ENCODE measurements at regions not wholly inside any gene's neighbourhood (a gene's known extent, or its start where the extent isn't known, plus 50 kb on each side); places are given as distances from the start of the nearest gene placed in this dataset.

GRCh38 chr17:31702041-31702440 is 157.0 kb downstream of the COPRS start:
- Histone ChIP-seq H2BK5ac (ENCODE audit: low read length) (no peak overlapping the region), H3K79me1 (ENCODE audit: low read length) (no peaks in the 10 kb centered on the region), H2BK120ac (ENCODE audit: low read depth, low read length) (no peak overlapping the region), H3K4me2 (ENCODE audit: low read length) (no peak overlapping the region), H4K8ac (ENCODE audit: low read depth, low read length) (no peak overlapping the region), H3K56ac (ENCODE audit: low read length) (no peak overlapping the region), H3K23ac (ENCODE audit: low read length) (no peak overlapping the region), H3K27ac (ENCODE audit: low read depth, low read length) (no peak overlapping the region), H3K4ac (ENCODE audit: low read depth, low read length) (no peak overlapping the region), H3K9ac (ENCODE audit: low read length) (no peak overlapping the region), H3K4me1 (ENCODE audit: control insufficient read depth, low read depth, low read length) (no peaks in the 10 kb centered on the region), H3K27me3 (ENCODE audit: insufficient read depth, low read length, poor library complexity) (no peaks in the 10 kb centered on the region), H3K36me3 (ENCODE audit: control insufficient read depth, insufficient read depth, low read length) (no peaks in the 10 kb centered on the region), H3K18ac (ENCODE audit: low read length) (no peak overlapping the region), H3K79me2 (ENCODE audit: control insufficient read depth, insufficient read depth, low read length) (no peaks in the 10 kb centered on the region), H4K5ac (ENCODE audit: low read length) (no peak overlapping the region), H3K4me3 (ENCODE audit: low read length) (no peak overlapping the region), H2AK5ac (ENCODE audit: low read length) (no peak overlapping the region), H2BK15ac (replicated peaks; ENCODE audit: low read depth) (no peak overlapping the region)
- no peak for DNase-seq
- WGBS (ENCODE audit: extremely low coverage, insufficient coverage, low lambda C conversion rate), result no CpG with 5 or more reads among the region's 3 CpGs

GRCh38 chr17:31700973-31701372 is 158.1 kb downstream of the COPRS start:
- no peak overlapping the region for H2BK15ac ChIP-seq (replicated peaks; ENCODE audit: low read depth)
- H3K9ac ChIP-seq (ENCODE audit: low read length), result no peak overlapping the region
- no peak overlapping the region for H3K4me3 ChIP-seq (ENCODE audit: low read length)
- no peak overlapping the region for H3K4ac ChIP-seq (ENCODE audit: low read depth, low read length)
- H3K18ac ChIP-seq (ENCODE audit: low read length), result no peak overlapping the region
- no peak overlapping the region for H4K8ac ChIP-seq (ENCODE audit: low read depth, low read length)
- H3K23ac ChIP-seq (ENCODE audit: low read length), result no peak overlapping the region
- no peaks in the 10 kb centered on the region for H3K36me3 ChIP-seq (ENCODE audit: control insufficient read depth, insufficient read depth, low read length)
- H3K79me2 ChIP-seq (ENCODE audit: control insufficient read depth, insufficient read depth, low read length), result no peaks in the 10 kb centered on the region
- no peak overlapping the region for H3K27ac ChIP-seq (ENCODE audit: low read depth, low read length)
- DNase-seq, result no peak
- H2AK5ac ChIP-seq (ENCODE audit: low read length), result no peak overlapping the region
- no peak overlapping the region for H2BK120ac ChIP-seq (ENCODE audit: low read depth, low read length)
- no peak overlapping the region for H2BK5ac ChIP-seq (ENCODE audit: low read length)
- H4K5ac ChIP-seq (ENCODE audit: low read length), result no peak overlapping the region
- no peaks in the 10 kb centered on the region for H3K4me1 ChIP-seq (ENCODE audit: control insufficient read depth, low read depth, low read length)
- H3K27me3 ChIP-seq (ENCODE audit: insufficient read depth, low read length, poor library complexity), result no peaks in the 10 kb centered on the region
- no peak overlapping the region for H3K4me2 ChIP-seq (ENCODE audit: low read length)
- no CpG with 5 or more reads among the region's 1 CpG for WGBS (ENCODE audit: extremely low coverage, insufficient coverage, low lambda C conversion rate)
- no peaks in the 10 kb centered on the region for H3K79me1 ChIP-seq (ENCODE audit: low read length)
- H3K56ac ChIP-seq (ENCODE audit: low read length), result no peak overlapping the region

- Histone ChIP-seq H3K79me1 (ENCODE audit: low read length) (no peaks in the 10 kb centered on the region), H2BK15ac (replicated peaks; ENCODE audit: low read depth) (no peak overlapping the region)
- WGBS (ENCODE audit: extremely low coverage, insufficient coverage, low lambda C conversion rate), result no CpG with 5 or more reads among the region's 4 CpGs
Measured at GRCh38 chr17:31699886-31700285, 159.2 kb downstream of the COPRS start.

GRCh38 chr17:31699281-31699680 is 159.8 kb downstream of the COPRS start:
- no peak overlapping the region for H3K23ac ChIP-seq (ENCODE audit: low read length)
- H3K27me3 ChIP-seq (ENCODE audit: insufficient read depth, low read length, poor library complexity), result no peaks in the 10 kb centered on the region

More at GRCh38 chr17:31699886-31700285, 159.2 kb downstream of the COPRS start:
- Histone ChIP-seq H2AK5ac (ENCODE audit: low read length) (no peak overlapping the region), H3K4me1 (ENCODE audit: control insufficient read depth, low read depth, low read length) (no peaks in the 10 kb centered on the region), H3K9ac (ENCODE audit: low read length) (no peak overlapping the region), H3K23ac (ENCODE audit: low read length) (no peak overlapping the region), H3K27ac (ENCODE audit: low read depth, low read length) (no peak overlapping the region), H3K4me3 (ENCODE audit: low read length) (no peak overlapping the region), H3K18ac (ENCODE audit: low read length) (no peak overlapping the region), H4K5ac (ENCODE audit: low read length) (no peak overlapping the region), H3K27me3 (ENCODE audit: insufficient read depth, low read length, poor library complexity) (no peaks in the 10 kb centered on the region), H3K36me3 (ENCODE audit: control insufficient read depth, insufficient read depth, low read length) (no peaks in the 10 kb centered on the region), H3K56ac (ENCODE audit: low read length) (no peak overlapping the region), H2BK120ac (ENCODE audit: low read depth, low read length) (no peak overlapping the region), H4K8ac (ENCODE audit: low read depth, low read length) (no peak overlapping the region), H3K4me2 (ENCODE audit: low read length) (no peak overlapping the region), H2BK5ac (ENCODE audit: low read length) (no peak overlapping the region), H3K79me2 (ENCODE audit: control insufficient read depth, insufficient read depth, low read length) (no peaks in the 10 kb centered on the region), H3K4ac (ENCODE audit: low read depth, low read length) (no peak overlapping the region)
- no peak for DNase-seq

GRCh38 chr17:31698751-31699150 is 160.3 kb downstream of the COPRS start:
- no CpG with 5 or more reads among the region's 7 CpGs for WGBS (ENCODE audit: extremely low coverage, insufficient coverage, low lambda C conversion rate)
- no peak for DNase-seq

More at GRCh38 chr17:31699281-31699680, 159.8 kb downstream of the COPRS start:
- no peak for DNase-seq
- H4K5ac ChIP-seq (ENCODE audit: low read length), result no peak overlapping the region
- H3K18ac ChIP-seq (ENCODE audit: low read length), result no peak overlapping the region
- no peak overlapping the region for H3K56ac ChIP-seq (ENCODE audit: low read length)
- no peak overlapping the region for H3K4me3 ChIP-seq (ENCODE audit: low read length)
- no peak overlapping the region for H2BK15ac ChIP-seq (replicated peaks; ENCODE audit: low read depth)
- H3K36me3 ChIP-seq (ENCODE audit: control insufficient read depth, insufficient read depth, low read length), result no peaks in the 10 kb centered on the region
- no peak overlapping the region for H2BK120ac ChIP-seq (ENCODE audit: low read depth, low read length)
- no peaks in the 10 kb centered on the region for H3K79me1 ChIP-seq (ENCODE audit: low read length)
- H4K8ac ChIP-seq (ENCODE audit: low read depth, low read length), result no peak overlapping the region
- H3K4ac ChIP-seq (ENCODE audit: low read depth, low read length), result no peak overlapping the region
- no peak overlapping the region for H2AK5ac ChIP-seq (ENCODE audit: low read length)
- H3K9ac ChIP-seq (ENCODE audit: low read length), result no peak overlapping the region
- no peak overlapping the region for H2BK5ac ChIP-seq (ENCODE audit: low read length)
- H3K4me1 ChIP-seq (ENCODE audit: control insufficient read depth, low read depth, low read length), result no peaks in the 10 kb centered on the region
- H3K27ac ChIP-seq (ENCODE audit: low read depth, low read length), result no peak overlapping the region
- WGBS (ENCODE audit: extremely low coverage, insufficient coverage, low lambda C conversion rate), result no CpG with 5 or more reads among the region's 3 CpGs
- H3K4me2 ChIP-seq (ENCODE audit: low read length), result no peak overlapping the region
- no peaks in the 10 kb centered on the region for H3K79me2 ChIP-seq (ENCODE audit: control insufficient read depth, insufficient read depth, low read length)

GRCh38 chr17:31697838-31698237 is 161.2 kb downstream of the COPRS start:
- H3K4me3 ChIP-seq (ENCODE audit: low read length), result no peak overlapping the region
- H3K4me2 ChIP-seq (ENCODE audit: low read length), result no peak overlapping the region
- no peak overlapping the region for H3K4ac ChIP-seq (ENCODE audit: low read depth, low read length)
- H3K79me2 ChIP-seq (ENCODE audit: control insufficient read depth, insufficient read depth, low read length), result no peaks in the 10 kb centered on the region
- H3K27me3 ChIP-seq (ENCODE audit: insufficient read depth, low read length, poor library complexity), result no peaks in the 10 kb centered on the region
- H2BK15ac ChIP-seq (replicated peaks; ENCODE audit: low read depth), result no peak overlapping the region
- no peak overlapping the region for H2BK120ac ChIP-seq (ENCODE audit: low read depth, low read length)
- H3K36me3 ChIP-seq (ENCODE audit: control insufficient read depth, insufficient read depth, low read length), result no peaks in the 10 kb centered on the region
- H3K9ac ChIP-seq (ENCODE audit: low read length), result no peak overlapping the region
- H3K4me1 ChIP-seq (ENCODE audit: control insufficient read depth, low read depth, low read length), result no peaks in the 10 kb centered on the region
- H3K79me1 ChIP-seq (ENCODE audit: low read length), result no peaks in the 10 kb centered on the region
- no peak overlapping the region for H4K5ac ChIP-seq (ENCODE audit: low read length)
- no peak overlapping the region for H2BK5ac ChIP-seq (ENCODE audit: low read length)
- no peak overlapping the region for H2AK5ac ChIP-seq (ENCODE audit: low read length)
- no peak overlapping the region for H3K23ac ChIP-seq (ENCODE audit: low read length)
- H3K27ac ChIP-seq (ENCODE audit: low read depth, low read length), result no peak overlapping the region
- no peak overlapping the region for H3K18ac ChIP-seq (ENCODE audit: low read length)
- peak; percentile 67 for DNase-seq
- no CpG with 5 or more reads among the region's 9 CpGs for WGBS (ENCODE audit: extremely low coverage, insufficient coverage, low lambda C conversion rate)
- H4K8ac ChIP-seq (ENCODE audit: low read depth, low read length), result no peak overlapping the region
- no peak overlapping the region for H3K56ac ChIP-seq (ENCODE audit: low read length)

More at GRCh38 chr17:31698751-31699150, 160.3 kb downstream of the COPRS start:
- Histone ChIP-seq H3K18ac (ENCODE audit: low read length) (no peak overlapping the region), H3K27me3 (ENCODE audit: insufficient read depth, low read length, poor library complexity) (no peaks in the 10 kb centered on the region), H2BK120ac (ENCODE audit: low read depth, low read length) (no peak overlapping the region), H3K4me1 (ENCODE audit: control insufficient read depth, low read depth, low read length) (no peaks in the 10 kb centered on the region), H3K36me3 (ENCODE audit: control insufficient read depth, insufficient read depth, low read length) (no peaks in the 10 kb centered on the region), H3K4me3 (ENCODE audit: low read length) (no peak overlapping the region), H3K4ac (ENCODE audit: low read depth, low read length) (no peak overlapping the region), H3K23ac (ENCODE audit: low read length) (no peak overlapping the region), H3K79me1 (ENCODE audit: low read length) (no peaks in the 10 kb centered on the region), H3K9ac (ENCODE audit: low read length) (no peak overlapping the region), H3K79me2 (ENCODE audit: control insufficient read depth, insufficient read depth, low read length) (no peaks in the 10 kb centered on the region), H2AK5ac (ENCODE audit: low read length) (no peak overlapping the region), H4K5ac (ENCODE audit: low read length) (no peak overlapping the region), H3K56ac (ENCODE audit: low read length) (no peak overlapping the region), H2BK5ac (ENCODE audit: low read length) (no peak overlapping the region), H3K27ac (ENCODE audit: low read depth, low read length) (no peak overlapping the region), H4K8ac (ENCODE audit: low read depth, low read length) (no peak overlapping the region), H2BK15ac (replicated peaks; ENCODE audit: low read depth) (no peak overlapping the region), H3K4me2 (ENCODE audit: low read length) (no peak overlapping the region)

Data from mesendoderm (in vitro differentiated cells).